ENCODE measurements at regions not wholly inside any gene's neighbourhood (a gene's known extent, or its start where the extent isn't known, plus 50 kb on each side); places are given as distances from the start of the nearest gene placed in this dataset.

DNA sequence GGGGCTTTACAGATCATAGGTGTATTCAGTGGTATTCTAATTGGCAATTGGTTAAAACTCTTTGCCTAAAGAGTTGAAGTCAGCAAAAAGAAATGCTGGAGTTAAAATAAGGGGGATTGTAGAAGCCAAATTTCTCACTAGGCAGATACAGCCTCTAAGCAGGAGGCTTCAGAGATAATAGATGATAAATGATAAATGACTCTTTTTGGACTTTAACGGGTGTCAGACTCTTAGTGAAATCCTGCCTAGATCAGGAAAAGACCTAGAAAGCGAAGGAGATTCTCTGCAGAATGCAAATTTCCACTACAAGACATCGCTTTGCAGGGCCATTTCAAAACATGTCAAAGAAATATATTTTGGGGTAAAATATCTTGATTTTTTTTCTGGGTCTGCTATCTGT lies 182.8 kb downstream of the FAM76B start:
- Histone ChIP-seq H2AFZ (ENCODE audit: low read depth) (no peak overlapping the region), H3F3A (replicated peaks; ENCODE audit: insufficient read depth) (no peaks in the 10 kb centered on the region), H3K9me2 (no peaks in the 10 kb centered on the region), H3K9me3 (no peaks in the 10 kb centered on the region), H3K4me2 (no peak overlapping the region), H3K27me3 (ENCODE audit: insufficient read depth) (no peaks in the 10 kb centered on the region), H3K4me1 (ENCODE audit: control insufficient read depth in 1 of 2, insufficient read depth in 2 of 2, low read depth in 1 of 2, low read length in 1 of 2) (no peaks in the 10 kb centered on the region), H3K36me3 (replicated peaks in 1 of 2; ENCODE audit: control insufficient read depth in 1 of 2, insufficient read depth in 2 of 2, low read length in 1 of 2) (no peaks in the 10 kb centered on the region), H3K79me2 (ENCODE audit: insufficient read depth) (no peaks in the 10 kb centered on the region), H4K20me1 (ENCODE audit: insufficient read depth) (no peaks in the 10 kb centered on the region), H3K4me3 (ENCODE audit: low read depth in 2 of 2, low read length in 1 of 2) (no peak overlapping the region), H3K27ac (ENCODE audit: low read depth in 2 of 2, low read length in 1 of 2) (no peak overlapping the region), H3K9ac (no peak overlapping the region)
- ChIA-PET CTCF (no interaction called here), POLR2A (no interaction called here)
- DNase-seq: no peak
- TF ChIP-seq JUND (IDR thresholded peaks at IDR 0.05): no peak
- TF ChIP-seq FOSL2 (IDR thresholded peaks at IDR 0.05; ENCODE audit: borderline replicate concordance, low read depth): no peak
- TF ChIP-seq RCOR1 (IDR thresholded peaks at IDR 0.05; ENCODE audit: low read length): no peak
- TF ChIP-seq, protein P1, sequence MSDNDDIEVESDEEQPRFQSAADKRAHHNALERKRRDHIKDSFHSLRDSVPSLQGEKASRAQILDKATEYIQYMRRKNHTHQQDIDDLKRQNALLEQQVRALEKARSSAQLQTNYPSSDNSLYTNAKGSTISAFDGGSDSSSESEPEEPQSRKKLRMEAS (IDR thresholded peaks at IDR 0.05; ENCODE audit: low read depth): no peak
- TF ChIP-seq RXRA (IDR thresholded peaks at IDR 0.05; ENCODE audit: borderline replicate concordance, low read depth): no peak
- TF ChIP-seq SMC3 (IDR thresholded peaks at IDR 0.05; ENCODE audit: low read depth, low read length): no peak
- no peak for TF ChIP-seq MXI1 (IDR thresholded peaks at IDR 0.05; ENCODE audit: low read depth, low read length)
- TF ChIP-seq, protein P2, sequence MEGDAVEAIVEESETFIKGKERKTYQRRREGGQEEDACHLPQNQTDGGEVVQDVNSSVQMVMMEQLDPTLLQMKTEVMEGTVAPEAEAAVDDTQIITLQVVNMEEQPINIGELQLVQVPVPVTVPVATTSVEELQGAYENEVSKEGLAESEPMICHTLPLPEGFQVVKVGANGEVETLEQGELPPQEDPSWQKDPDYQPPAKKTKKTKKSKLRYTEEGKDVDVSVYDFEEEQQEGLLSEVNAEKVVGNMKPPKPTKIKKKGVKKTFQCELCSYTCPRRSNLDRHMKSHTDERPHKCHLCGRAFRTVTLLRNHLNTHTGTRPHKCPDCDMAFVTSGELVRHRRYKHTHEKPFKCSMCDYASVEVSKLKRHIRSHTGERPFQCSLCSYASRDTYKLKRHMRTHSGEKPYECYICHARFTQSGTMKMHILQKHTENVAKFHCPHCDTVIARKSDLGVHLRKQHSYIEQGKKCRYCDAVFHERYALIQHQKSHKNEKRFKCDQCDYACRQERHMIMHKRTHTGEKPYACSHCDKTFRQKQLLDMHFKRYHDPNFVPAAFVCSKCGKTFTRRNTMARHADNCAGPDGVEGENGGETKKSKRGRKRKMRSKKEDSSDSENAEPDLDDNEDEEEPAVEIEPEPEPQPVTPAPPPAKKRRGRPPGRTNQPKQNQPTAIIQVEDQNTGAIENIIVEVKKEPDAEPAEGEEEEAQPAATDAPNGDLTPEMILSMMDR (IDR thresholded peaks at IDR 0.05): no peak
- TF ChIP-seq, protein P3, sequence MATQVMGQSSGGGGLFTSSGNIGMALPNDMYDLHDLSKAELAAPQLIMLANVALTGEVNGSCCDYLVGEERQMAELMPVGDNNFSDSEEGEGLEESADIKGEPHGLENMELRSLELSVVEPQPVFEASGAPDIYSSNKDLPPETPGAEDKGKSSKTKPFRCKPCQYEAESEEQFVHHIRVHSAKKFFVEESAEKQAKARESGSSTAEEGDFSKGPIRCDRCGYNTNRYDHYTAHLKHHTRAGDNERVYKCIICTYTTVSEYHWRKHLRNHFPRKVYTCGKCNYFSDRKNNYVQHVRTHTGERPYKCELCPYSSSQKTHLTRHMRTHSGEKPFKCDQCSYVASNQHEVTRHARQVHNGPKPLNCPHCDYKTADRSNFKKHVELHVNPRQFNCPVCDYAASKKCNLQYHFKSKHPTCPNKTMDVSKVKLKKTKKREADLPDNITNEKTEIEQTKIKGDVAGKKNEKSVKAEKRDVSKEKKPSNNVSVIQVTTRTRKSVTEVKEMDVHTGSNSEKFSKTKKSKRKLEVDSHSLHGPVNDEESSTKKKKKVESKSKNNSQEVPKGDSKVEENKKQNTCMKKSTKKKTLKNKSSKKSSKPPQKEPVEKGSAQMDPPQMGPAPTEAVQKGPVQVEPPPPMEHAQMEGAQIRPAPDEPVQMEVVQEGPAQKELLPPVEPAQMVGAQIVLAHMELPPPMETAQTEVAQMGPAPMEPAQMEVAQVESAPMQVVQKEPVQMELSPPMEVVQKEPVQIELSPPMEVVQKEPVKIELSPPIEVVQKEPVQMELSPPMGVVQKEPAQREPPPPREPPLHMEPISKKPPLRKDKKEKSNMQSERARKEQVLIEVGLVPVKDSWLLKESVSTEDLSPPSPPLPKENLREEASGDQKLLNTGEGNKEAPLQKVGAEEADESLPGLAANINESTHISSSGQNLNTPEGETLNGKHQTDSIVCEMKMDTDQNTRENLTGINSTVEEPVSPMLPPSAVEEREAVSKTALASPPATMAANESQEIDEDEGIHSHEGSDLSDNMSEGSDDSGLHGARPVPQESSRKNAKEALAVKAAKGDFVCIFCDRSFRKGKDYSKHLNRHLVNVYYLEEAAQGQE (IDR thresholded peaks at IDR 0.05; ENCODE audit: low read depth, low read length): no peak
- no peak for TF ChIP-seq TEAD4 (IDR thresholded peaks at IDR 0.05; ENCODE audit: borderline replicate concordance, insufficient read depth)
- no peak for TF ChIP-seq TAF1 (IDR thresholded peaks at IDR 0.05; ENCODE audit: borderline replicate concordance, low read depth, low read length)
- no peak for TF ChIP-seq GATA2 (CRISPR knock-in tag; IDR thresholded peaks at IDR 0.05)
- no peak for TF ChIP-seq TCF12 (IDR thresholded peaks at IDR 0.05)
- no peak for TF ChIP-seq NFIC (IDR thresholded peaks at IDR 0.05; ENCODE audit: borderline replicate concordance)
- no peak for TF ChIP-seq SIN3A (IDR thresholded peaks at IDR 0.05; ENCODE audit: borderline replicate concordance, low read depth, low read length)
- TF ChIP-seq, protein P4, sequence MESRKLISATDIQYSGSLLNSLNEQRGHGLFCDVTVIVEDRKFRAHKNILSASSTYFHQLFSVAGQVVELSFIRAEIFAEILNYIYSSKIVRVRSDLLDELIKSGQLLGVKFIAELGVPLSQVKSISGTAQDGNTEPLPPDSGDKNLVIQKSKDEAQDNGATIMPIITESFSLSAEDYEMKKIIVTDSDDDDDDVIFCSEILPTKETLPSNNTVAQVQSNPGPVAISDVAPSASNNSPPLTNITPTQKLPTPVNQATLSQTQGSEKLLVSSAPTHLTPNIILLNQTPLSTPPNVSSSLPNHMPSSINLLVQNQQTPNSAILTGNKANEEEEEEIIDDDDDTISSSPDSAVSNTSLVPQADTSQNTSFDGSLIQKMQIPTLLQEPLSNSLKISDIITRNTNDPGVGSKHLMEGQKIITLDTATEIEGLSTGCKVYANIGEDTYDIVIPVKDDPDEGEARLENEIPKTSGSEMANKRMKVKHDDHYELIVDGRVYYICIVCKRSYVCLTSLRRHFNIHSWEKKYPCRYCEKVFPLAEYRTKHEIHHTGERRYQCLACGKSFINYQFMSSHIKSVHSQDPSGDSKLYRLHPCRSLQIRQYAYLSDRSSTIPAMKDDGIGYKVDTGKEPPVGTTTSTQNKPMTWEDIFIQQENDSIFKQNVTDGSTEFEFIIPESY (IDR thresholded peaks at IDR 0.05; ENCODE audit: borderline replicate concordance, low read depth): no peak
- no peak for TF ChIP-seq GABPA (IDR thresholded peaks at IDR 0.05; ENCODE audit: low read depth)
- TF ChIP-seq CHD2 (IDR thresholded peaks at IDR 0.05; ENCODE audit: low read length, partially characterized antibody): no peak
- TF ChIP-seq EZH2phosphoT487 (IDR thresholded peaks at IDR 0.05; ENCODE audit: borderline replicate concordance, low read depth): no peak
- WGBS (ENCODE audit: low lambda C conversion rate): 38% methylated on average over 3 of the region's 3 CpGs
